Liver (tissue), 8 donors: ENCODE measurements at regions not wholly inside any gene's neighbourhood (a gene's known extent, or its start where the extent isn't known, plus 50 kb on each side); places are given as distances from the start of the nearest gene placed in this dataset.

Experiments
- DNase-seq: peaks from one replicate; pipeline ENCODE4 v3.0.0-alpha.2; 2017; ENCODE audit warnings: low spot score
- H3K27ac ChIP-seq, 2 donors: one replicate each; pipeline ENCODE4 v1.7.0; 2013; ENCODE audit warnings: inconsistent platforms in 2 of 2, low read length in 2 of 2, control low read depth in 1 of 2, low read depth in 1 of 2, mild to moderate bottlenecking in 1 of 2
- H3K27me3 ChIP-seq, 4 donors: one replicate each; pipeline versions ENCODE4 v1.6.1 to v1.7.0; 2013; ENCODE audit warnings: low read length in 3 of 4, inconsistent platforms in 1 of 4, mild to moderate bottlenecking in 1 of 4, moderate library complexity in 1 of 4; ENCODE audit not compliant: control insufficient read depth in 4 of 4, insufficient read depth in 4 of 4
- H3K36me3 ChIP-seq, 4 donors: one replicate each; pipeline versions ENCODE4 v1.6.1 to v1.7.0; 2013; ENCODE audit warnings: low read length in 3 of 4, mild to moderate bottlenecking in 3 of 4, low read depth in 1 of 4, moderate library complexity in 1 of 4; ENCODE audit not compliant: control insufficient read depth in 4 of 4, insufficient read depth in 3 of 4
- H3K4me1 ChIP-seq, 4 donors: one replicate each; pipeline versions ENCODE4 v1.6.1 to v1.7.0; 2013; ENCODE audit warnings: low read length in 3 of 4, mild to moderate bottlenecking in 3 of 4, moderate library complexity in 1 of 4; ENCODE audit not compliant: control insufficient read depth in 4 of 4, insufficient read depth in 4 of 4
- H3K4me3 ChIP-seq, 3 donors: one replicate each; pipeline versions ENCODE4 v1.6.1 to v1.7.0; 2013; ENCODE audit warnings: low read length in 3 of 3, control low read depth in 1 of 3, low read depth in 1 of 3, mild to moderate bottlenecking in 1 of 3
- H3K9ac ChIP-seq, 2 donors: one replicate each; pipeline ENCODE4 v1.7.0; 2013; ENCODE audit warnings: low read length in 2 of 2, mild to moderate bottlenecking in 2 of 2, moderate library complexity in 2 of 2, control low read depth in 1 of 2, low read depth in 1 of 2
- H3K9me3 ChIP-seq, 4 donors: one replicate each; pipeline versions ENCODE4 v1.6.1 to v1.7.0; 2013; ENCODE audit warnings: low read length in 3 of 4; ENCODE audit not compliant: control insufficient read depth in 4 of 4
- ATF3 ChIP-seq: IDR thresholded peaks from 2 replicates; pipeline ENCODE4 v1.6.1; 2016; ENCODE audit warnings: antibody characterized with exemption
- EGR1 ChIP-seq, 2 donors: IDR thresholded peaks; 2 replicates each; pipeline ENCODE4 v1.6.1; 2016 to 2018; ENCODE audit warnings: antibody characterized with exemption in 2 of 2, low read depth in 2 of 2
- FOXA1 ChIP-seq: IDR thresholded peaks from 2 replicates; pipeline ENCODE4 v1.6.1; 2016; ENCODE audit warnings: antibody characterized with exemption
- FOXA2 ChIP-seq: IDR thresholded peaks from 2 replicates; pipeline ENCODE4 v1.6.1; 2016; ENCODE audit warnings: antibody characterized with exemption
- GABPA ChIP-seq, 2 donors: IDR thresholded peaks in 1 of 2; conservative IDR thresholded peaks in 1 of 2; 2 replicates each; pipeline ENCODE4 v1.6.1; 2016; ENCODE audit warnings: antibody characterized with exemption in 2 of 2, mild to moderate bottlenecking in 1 of 2, moderate library complexity in 1 of 2
- HNF4A ChIP-seq, 2 donors: conservative IDR thresholded peaks; 2 replicates each; pipeline ENCODE4 v1.6.1; 2016; ENCODE audit warnings: antibody characterized with exemption in 2 of 2, mild to moderate bottlenecking in 2 of 2
- HNF4G ChIP-seq: IDR thresholded peaks from 2 replicates; pipeline ENCODE4 v1.6.1; 2016; ENCODE audit warnings: antibody characterized with exemption
- JUND ChIP-seq, 2 donors: IDR thresholded peaks; 2 replicates each; pipeline ENCODE4 v1.6.1; 2016; ENCODE audit warnings: antibody characterized with exemption in 2 of 2
- MAX ChIP-seq: IDR thresholded peaks from 2 replicates; pipeline ENCODE4 v1.6.1; 2016; ENCODE audit warnings: antibody characterized with exemption
- NR2F2 ChIP-seq: IDR thresholded peaks from 2 replicates; pipeline ENCODE4 v1.6.1; 2016; ENCODE audit warnings: antibody characterized with exemption
- RAD21 ChIP-seq, 2 donors: IDR thresholded peaks; 2 replicates each; pipeline ENCODE4 v1.6.1; 2016; ENCODE audit warnings: antibody characterized with exemption in 2 of 2, mild to moderate bottlenecking in 2 of 2
- REST ChIP-seq: IDR thresholded peaks from 2 replicates; pipeline ENCODE4 v1.6.1; 2016; ENCODE audit warnings: antibody characterized with exemption, mild to moderate bottlenecking
- RXRA ChIP-seq, 2 donors: IDR thresholded peaks; 2 replicates each; pipeline ENCODE4 v1.6.1; 2017 to 2018; ENCODE audit warnings: antibody characterized with exemption in 2 of 2, mild to moderate bottlenecking in 1 of 2
- SP1 ChIP-seq: IDR thresholded peaks from 2 replicates; pipeline ENCODE4 v1.6.1; 2018; ENCODE audit warnings: antibody characterized with exemption, mild to moderate bottlenecking
- TAF1 ChIP-seq: conservative IDR thresholded peaks from 2 replicates; pipeline ENCODE4 v1.6.1; 2016; ENCODE audit warnings: antibody characterized with exemption, mild to moderate bottlenecking
- YY1 ChIP-seq: IDR thresholded peaks from 2 replicates; pipeline ENCODE4 v1.6.1; 2016; ENCODE audit warnings: antibody characterized with exemption, mild to moderate bottlenecking
- WGBS: extraction: QIAGEN DNeasy Blood & Tissue Kit; methylation state at CpG from one replicate; pipeline ENCODE4 v1.1.7; 2013; 5-methylcytosine and 5-hydroxymethylcytosine counted together
- TF ChIP-seq, protein P1 (sequence below): fragments of 150-350 bp; IDR thresholded peaks from 2 replicates; pipeline ENCODE4 v1.5.1; 2017; ENCODE audit warnings: improper control_type of control experiment, low read depth, low read length; ENCODE audit not compliant: missing input control
- TF ChIP-seq, protein P2 (sequence below): IDR thresholded peaks from 2 replicates; pipeline ENCODE4 v1.6.1; 2016; ENCODE audit warnings: antibody characterized with exemption
- donor health status: healthy.
- donor health status: healthy.
- donor health status: healthy.
- donor health status: healthy.
- donor health status: healthy.

- 90% methylated on average over 7 of the region's 7 CpGs for WGBS
- H3K27me3 ChIP-seq = no peaks in the 10 kb centered on the region
- no peaks in the 10 kb centered on the region for H3K36me3 ChIP-seq
- no peak overlapping the region for H3K9ac ChIP-seq
- H3K4me1 ChIP-seq = peaks cover 0 to 12% (median 1%) of the 10 kb centered on the region in 4 donors
- H3K27ac ChIP-seq = peak overlapping the region; percentile 4 to 59
- no peaks in the 10 kb centered on the region for H3K9me3 ChIP-seq
- TF ChIP-seq RXRA (IDR thresholded peaks at IDR 0.05) (no peak), EGR1 (IDR thresholded peaks at IDR 0.05; ENCODE audit: low read depth in 2 of 2) (no peak), FOXA1 (no peak), RAD21 (IDR thresholded peaks at IDR 0.05) (no peak), REST (no peak), HNF4A (conservative IDR thresholded peaks at IDR 0.05) (no peak), MAX (no peak), GABPA (IDR thresholded peaks at IDR 0.05 in 1 of 2, conservative IDR thresholded peaks at IDR 0.05 in 1 of 2) (no peak), ATF3 (no peak), NR2F2 (no peak), FOXA2 (no peak), JUND (IDR thresholded peaks at IDR 0.05) (no peak), SP1 (no peak), TAF1 (no peak), YY1 (no peak), HNF4G (no peak)
- TF ChIP-seq, protein P1, sequence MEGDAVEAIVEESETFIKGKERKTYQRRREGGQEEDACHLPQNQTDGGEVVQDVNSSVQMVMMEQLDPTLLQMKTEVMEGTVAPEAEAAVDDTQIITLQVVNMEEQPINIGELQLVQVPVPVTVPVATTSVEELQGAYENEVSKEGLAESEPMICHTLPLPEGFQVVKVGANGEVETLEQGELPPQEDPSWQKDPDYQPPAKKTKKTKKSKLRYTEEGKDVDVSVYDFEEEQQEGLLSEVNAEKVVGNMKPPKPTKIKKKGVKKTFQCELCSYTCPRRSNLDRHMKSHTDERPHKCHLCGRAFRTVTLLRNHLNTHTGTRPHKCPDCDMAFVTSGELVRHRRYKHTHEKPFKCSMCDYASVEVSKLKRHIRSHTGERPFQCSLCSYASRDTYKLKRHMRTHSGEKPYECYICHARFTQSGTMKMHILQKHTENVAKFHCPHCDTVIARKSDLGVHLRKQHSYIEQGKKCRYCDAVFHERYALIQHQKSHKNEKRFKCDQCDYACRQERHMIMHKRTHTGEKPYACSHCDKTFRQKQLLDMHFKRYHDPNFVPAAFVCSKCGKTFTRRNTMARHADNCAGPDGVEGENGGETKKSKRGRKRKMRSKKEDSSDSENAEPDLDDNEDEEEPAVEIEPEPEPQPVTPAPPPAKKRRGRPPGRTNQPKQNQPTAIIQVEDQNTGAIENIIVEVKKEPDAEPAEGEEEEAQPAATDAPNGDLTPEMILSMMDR = no peak
- TF ChIP-seq, protein P2, sequence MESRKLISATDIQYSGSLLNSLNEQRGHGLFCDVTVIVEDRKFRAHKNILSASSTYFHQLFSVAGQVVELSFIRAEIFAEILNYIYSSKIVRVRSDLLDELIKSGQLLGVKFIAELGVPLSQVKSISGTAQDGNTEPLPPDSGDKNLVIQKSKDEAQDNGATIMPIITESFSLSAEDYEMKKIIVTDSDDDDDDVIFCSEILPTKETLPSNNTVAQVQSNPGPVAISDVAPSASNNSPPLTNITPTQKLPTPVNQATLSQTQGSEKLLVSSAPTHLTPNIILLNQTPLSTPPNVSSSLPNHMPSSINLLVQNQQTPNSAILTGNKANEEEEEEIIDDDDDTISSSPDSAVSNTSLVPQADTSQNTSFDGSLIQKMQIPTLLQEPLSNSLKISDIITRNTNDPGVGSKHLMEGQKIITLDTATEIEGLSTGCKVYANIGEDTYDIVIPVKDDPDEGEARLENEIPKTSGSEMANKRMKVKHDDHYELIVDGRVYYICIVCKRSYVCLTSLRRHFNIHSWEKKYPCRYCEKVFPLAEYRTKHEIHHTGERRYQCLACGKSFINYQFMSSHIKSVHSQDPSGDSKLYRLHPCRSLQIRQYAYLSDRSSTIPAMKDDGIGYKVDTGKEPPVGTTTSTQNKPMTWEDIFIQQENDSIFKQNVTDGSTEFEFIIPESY = no peak
- DNase-seq = no peak
- H3K4me3 ChIP-seq = no peak overlapping the region
Measured at GRCh38 chr6:140051521-140052512, 677.4 kb upstream of the CITED2 start.
